C4-2B (cell line): ENCODE measurements at regions not wholly inside any gene's neighbourhood (a gene's known extent, or its start where the extent isn't known, plus 50 kb on each side); places are given as distances from the start of the nearest gene placed in this dataset.

ENCODE experiments used
- H3K27ac ChIP-seq: fragments of 450-650 bp; 2 replicates; pipeline ENCODE4 v1.5.1; 2017
- ZFX ChIP-seq: fragments of 450-650 bp; IDR thresholded peaks from 2 replicates; pipeline ENCODE4 v1.6.1; 2017
- TF ChIP-seq, protein P1 (sequence below): fragments of 450-650 bp; conservative IDR thresholded peaks from 2 replicates; pipeline ENCODE4 v1.5.1; 2017; ENCODE audit warnings: mild to moderate bottlenecking

DNA sequence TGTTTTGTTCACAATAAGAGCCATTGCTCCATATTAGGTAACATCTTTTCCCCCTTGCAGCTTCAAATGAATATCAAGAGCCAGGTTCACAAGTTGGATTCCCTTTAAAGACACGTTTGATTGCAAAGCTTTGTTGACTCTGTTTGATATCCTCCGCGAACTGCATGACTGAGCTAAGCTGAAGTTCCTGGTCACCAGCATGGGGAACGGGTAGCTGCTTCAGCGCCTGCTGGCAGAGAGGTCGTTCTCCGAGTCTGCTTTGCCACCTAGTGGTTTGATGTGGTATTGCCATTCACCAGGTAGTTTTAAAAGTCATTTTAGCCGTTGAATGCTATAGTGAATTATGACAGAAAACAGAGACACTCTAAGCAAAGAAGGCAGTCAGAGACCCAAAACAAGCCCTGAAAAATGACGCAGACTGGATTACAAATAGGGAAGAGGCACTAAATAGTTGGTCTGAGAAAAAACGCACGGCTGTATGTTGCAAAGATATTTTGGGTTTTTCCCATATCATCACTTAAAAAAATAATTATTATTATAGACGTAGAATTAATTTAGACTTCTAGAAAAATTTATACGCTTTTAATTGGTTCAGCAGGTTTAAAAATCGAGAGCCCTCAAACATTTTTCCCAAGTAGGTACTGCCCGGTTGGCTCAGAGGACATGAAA, 193.5 kb upstream of the FMN2 start:
- TF ChIP-seq ZFX = no peak
- TF ChIP-seq, protein P1, sequence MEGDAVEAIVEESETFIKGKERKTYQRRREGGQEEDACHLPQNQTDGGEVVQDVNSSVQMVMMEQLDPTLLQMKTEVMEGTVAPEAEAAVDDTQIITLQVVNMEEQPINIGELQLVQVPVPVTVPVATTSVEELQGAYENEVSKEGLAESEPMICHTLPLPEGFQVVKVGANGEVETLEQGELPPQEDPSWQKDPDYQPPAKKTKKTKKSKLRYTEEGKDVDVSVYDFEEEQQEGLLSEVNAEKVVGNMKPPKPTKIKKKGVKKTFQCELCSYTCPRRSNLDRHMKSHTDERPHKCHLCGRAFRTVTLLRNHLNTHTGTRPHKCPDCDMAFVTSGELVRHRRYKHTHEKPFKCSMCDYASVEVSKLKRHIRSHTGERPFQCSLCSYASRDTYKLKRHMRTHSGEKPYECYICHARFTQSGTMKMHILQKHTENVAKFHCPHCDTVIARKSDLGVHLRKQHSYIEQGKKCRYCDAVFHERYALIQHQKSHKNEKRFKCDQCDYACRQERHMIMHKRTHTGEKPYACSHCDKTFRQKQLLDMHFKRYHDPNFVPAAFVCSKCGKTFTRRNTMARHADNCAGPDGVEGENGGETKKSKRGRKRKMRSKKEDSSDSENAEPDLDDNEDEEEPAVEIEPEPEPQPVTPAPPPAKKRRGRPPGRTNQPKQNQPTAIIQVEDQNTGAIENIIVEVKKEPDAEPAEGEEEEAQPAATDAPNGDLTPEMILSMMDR = peak; percentile 93
- H3K27ac ChIP-seq = no peak overlapping the region

DNA sequence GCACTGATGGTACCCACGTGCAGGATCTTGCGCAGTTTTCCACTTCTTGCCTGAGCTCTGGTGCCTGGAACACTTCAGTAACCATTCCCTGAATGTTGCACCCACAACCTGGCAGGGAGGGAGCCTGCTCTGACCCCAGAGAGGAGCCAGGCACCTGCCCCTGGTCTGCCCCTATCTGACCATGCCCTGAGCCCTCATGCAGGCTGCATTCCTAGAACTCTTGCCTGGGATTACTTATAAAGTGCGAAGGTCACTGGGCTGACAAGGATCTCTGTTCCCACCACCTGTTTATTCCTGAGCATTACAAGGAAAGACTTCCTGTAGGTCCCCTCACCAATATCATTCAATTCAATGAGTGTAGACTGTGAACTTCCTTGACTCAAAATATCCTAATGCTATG, 191.9 kb upstream of the FMN2 start:
- TF ChIP-seq ZFX = no peak
- TF ChIP-seq, protein P1 = no peak
- no peak overlapping the region for H3K27ac ChIP-seq

DNA sequence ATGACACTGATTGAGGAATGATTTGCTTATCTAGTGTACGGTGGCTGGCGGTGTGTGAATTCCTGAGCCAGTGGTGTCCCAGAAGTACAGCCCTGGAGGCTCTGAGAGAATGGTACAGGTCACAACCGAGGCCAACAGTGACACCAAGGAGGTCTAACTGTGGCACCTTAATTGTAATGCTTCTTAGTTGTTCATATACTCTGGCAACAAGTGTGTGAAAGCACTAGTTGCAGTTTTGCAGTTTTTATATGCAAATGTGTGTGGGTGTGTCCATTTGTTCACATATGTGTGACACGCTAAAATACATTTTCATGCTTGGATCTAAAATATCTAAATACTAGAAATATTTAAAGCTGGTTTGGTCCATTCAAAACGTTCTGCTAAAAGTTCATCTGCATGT, 185.3 kb upstream of the FMN2 start:
- no peak for TF ChIP-seq ZFX
- TF ChIP-seq, protein P1 = no peak
- H3K27ac ChIP-seq = no peak overlapping the region

DNA sequence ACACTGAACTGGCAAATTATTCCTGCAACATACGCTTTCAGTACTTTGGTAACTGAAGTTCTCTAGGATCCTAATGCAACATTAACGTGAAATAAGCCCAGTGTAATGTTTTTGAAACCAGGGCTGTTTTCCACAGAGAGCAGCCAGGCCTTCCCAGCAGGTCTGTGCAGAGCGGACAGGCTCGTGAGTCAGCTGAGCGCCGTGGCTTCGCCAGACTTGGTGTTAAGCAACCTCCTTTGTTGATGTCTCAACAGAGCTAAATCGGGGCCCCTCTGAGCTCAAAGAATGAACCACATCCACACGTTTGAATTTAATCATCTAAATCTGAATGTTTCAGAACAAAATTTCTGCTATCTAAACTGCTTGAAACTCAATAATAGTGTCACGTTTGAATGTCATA, 181.8 kb upstream of the FMN2 start:
- no peak overlapping the region for H3K27ac ChIP-seq
- TF ChIP-seq, protein P1 = no peak
- no peak for TF ChIP-seq ZFX

DNA sequence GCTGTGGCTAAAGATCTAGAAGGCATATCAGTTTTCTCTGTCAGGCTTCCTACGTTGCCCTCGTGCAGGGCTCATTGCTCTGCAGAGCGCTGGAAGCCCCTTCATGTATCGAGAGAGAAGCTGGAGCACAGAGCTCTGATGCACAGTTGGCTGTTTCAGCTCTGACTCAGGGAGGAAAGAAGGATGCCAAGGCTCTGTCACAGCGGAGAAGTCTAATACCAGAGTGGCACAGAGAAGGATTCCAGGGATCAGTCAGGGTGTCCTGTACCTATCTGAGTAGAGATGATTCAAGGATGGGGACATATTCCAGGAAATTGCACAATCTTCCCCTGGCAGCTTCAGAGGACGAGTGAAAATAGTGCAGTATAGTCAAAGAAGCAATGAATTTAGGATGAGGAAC, 179.2 kb upstream of the FMN2 start:
- H3K27ac ChIP-seq = no peak overlapping the region
- TF ChIP-seq, protein P1 = no peak
- TF ChIP-seq ZFX = no peak

DNA sequence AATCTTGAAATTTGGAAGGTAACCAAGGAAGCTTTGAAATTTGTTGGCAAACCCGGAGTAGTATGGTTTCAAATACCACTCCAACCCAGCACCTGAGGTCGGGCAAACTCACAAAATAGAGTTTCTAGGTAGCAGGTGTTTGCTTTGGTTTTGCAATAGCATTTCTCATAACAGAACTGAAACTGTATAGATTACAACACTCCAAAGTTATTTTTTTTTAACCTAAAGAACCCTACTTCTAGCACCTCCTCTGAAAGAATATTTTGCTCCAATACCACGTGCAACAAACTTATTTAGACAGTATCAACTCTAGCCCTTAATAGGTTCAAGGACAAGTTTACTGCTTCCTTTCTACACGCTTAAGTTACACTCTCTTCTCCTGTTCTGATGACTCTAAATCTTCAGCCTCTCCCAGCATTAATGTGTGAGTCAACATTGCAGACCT, 178.5 kb upstream of the FMN2 start:
- no peak overlapping the region for H3K27ac ChIP-seq
- no peak for TF ChIP-seq ZFX
- TF ChIP-seq, protein P1 = no peak

DNA sequence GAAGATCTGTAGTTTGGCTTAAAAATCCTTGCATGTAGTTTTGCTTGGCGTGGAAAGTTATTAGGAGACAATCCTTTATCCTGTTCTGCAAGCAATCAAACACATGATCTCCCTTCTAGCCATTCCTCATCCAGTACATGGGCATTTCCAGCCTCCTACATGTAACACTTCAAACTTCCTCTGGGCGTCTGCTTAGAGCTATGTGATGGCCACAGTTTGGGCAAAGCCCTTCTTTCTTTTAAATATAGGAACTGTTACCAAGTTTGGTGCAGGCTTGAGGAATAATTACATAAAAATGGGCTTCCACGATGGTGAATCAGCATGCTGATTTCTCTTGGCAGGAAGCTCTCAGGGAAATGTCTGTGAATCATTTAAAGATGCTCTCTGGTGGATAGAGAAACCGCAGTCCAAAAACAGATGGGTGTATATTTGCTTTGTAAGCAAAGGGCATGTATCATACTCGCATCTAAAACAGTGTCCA, 176.9 kb upstream of the FMN2 start:
- TF ChIP-seq, protein P1 = no peak
- TF ChIP-seq ZFX = no peak
- H3K27ac ChIP-seq = no peak overlapping the region
